PC-9 (cell line): ENCODE measurements at regions not wholly inside any gene's neighbourhood (a gene's known extent, or its start where the extent isn't known, plus 50 kb on each side); places are given as distances from the start of the nearest gene placed in this dataset.
A peak's percentile ranks its signal among the peaks of the same experiment; 100 is the strongest.

Source experiments
- BruUV-seq: library from RNA; stranded (reverse); fragments of 400-500 nt; replicated peaks from 2 replicates; lab custom pipeline; 2021; lab: Mats Ljungman, UMichigan
- CTCF ChIA-PET: fragments of 300-600 bp; sonication (Branson Sonifier 250); formaldehyde crosslinking; loops from one replicate; lab custom pipeline; 2022; ENCODE audit warnings: antibody characterized with exemption; lab: Charles Lee
- POLR2A ChIA-PET: fragments of 300-600 bp; sonication (Branson Sonifier 250); formaldehyde crosslinking; loops from one replicate; lab custom pipeline; 2022; ENCODE audit warnings: antibody characterized with exemption; ENCODE audit not compliant: unreplicated experiment; lab: Charles Lee
- DNase-seq, 2 experiments: peaks; one replicate each; pipeline versions ENCODE4 v3.0.0 to v3.0.0-alpha.2; 2015 to 2022; ENCODE audit warnings: mixed read lengths in 1 of 2
- H2AFZ ChIP-seq: fragments of 200-600 bp; sonication (generic); 2 replicates; pipeline ENCODE4 v1.8.1; 2017; ENCODE audit warnings: antibody characterized with exemption
- H3F3A ChIP-seq: fragments of 200-600 bp; sonication (generic); 2 replicates; pipeline ENCODE4 v1.8.1; 2017; ENCODE audit warnings: antibody characterized with exemption, mild to moderate bottlenecking, low read depth; ENCODE audit not compliant: insufficient read depth
- H3K27ac ChIP-seq: fragments of 200-600 bp; sonication (generic); 2 replicates; pipeline ENCODE4 v1.6.1; 2016; ENCODE audit warnings: mixed run types
- H3K27me3 ChIP-seq: fragments of 200-600 bp; sonication (generic); 2 replicates; pipeline ENCODE4 v1.6.1; 2016; ENCODE audit warnings: low read depth, mixed run types; ENCODE audit not compliant: insufficient read depth
- H3K36me3 ChIP-seq: fragments of 200-600 bp; sonication (generic); 2 replicates; pipeline ENCODE4 v1.6.1; 2016; ENCODE audit warnings: low read depth, mixed run types
- H3K4me1 ChIP-seq: fragments of 200-600 bp; sonication (generic); replicated peaks from 2 replicates; pipeline ENCODE4 v1.6.1; 2016; ENCODE audit warnings: mixed run types; ENCODE audit not compliant: insufficient read depth
- H3K4me2 ChIP-seq: fragments of 200-600 bp; sonication (generic); 2 replicates; pipeline ENCODE4 v1.6.1; 2017; ENCODE audit warnings: mixed run types
- H3K4me3 ChIP-seq: fragments of 200-600 bp; sonication (generic); 2 replicates; pipeline ENCODE4 v1.6.1; 2016; ENCODE audit warnings: mixed run types
- H3K79me2 ChIP-seq: fragments of 200-600 bp; sonication (generic); 2 replicates; pipeline ENCODE4 v1.6.1; 2017; ENCODE audit warnings: low read depth, mixed run types
- H3K9me2 ChIP-seq: fragments of 200-600 bp; sonication (generic); 2 replicates; pipeline ENCODE4 v1.8.1; 2017; ENCODE audit warnings: mild to moderate bottlenecking; ENCODE audit not compliant: insufficient read depth
- H3K9me3 ChIP-seq: fragments of 200-600 bp; sonication (generic); 2 replicates; pipeline ENCODE4 v1.8.1; 2016; ENCODE audit warnings: low read depth; ENCODE audit not compliant: insufficient read depth
- H4K20me1 ChIP-seq: fragments of 200-600 bp; sonication (generic); 2 replicates; pipeline ENCODE4 v1.8.1; 2017; ENCODE audit not compliant: insufficient read depth
- EZH2 ChIP-seq: fragments of 200-600 bp; sonication (generic); IDR thresholded peaks from 2 replicates; pipeline ENCODE4 v1.8.0; 2017; ENCODE audit warnings: antibody characterized with exemption, low read depth
- intact Hi-C: fragments of 100-400 bp; cut with micrococcal nuclease; formaldehyde crosslinking; loops from one replicate; pipeline ENCODE4 v1.10.0; 2022; ENCODE audit not compliant: unreplicated experiment
- TF ChIP-seq, protein P1 (sequence below): fragments of 200-600 bp; sonication (generic); conservative IDR thresholded peaks from 2 replicates; pipeline ENCODE4 v1.6.1; 2017; ENCODE audit warnings: mixed run types, antibody characterized with exemption, mild to moderate bottlenecking, moderate library complexity

DNA sequence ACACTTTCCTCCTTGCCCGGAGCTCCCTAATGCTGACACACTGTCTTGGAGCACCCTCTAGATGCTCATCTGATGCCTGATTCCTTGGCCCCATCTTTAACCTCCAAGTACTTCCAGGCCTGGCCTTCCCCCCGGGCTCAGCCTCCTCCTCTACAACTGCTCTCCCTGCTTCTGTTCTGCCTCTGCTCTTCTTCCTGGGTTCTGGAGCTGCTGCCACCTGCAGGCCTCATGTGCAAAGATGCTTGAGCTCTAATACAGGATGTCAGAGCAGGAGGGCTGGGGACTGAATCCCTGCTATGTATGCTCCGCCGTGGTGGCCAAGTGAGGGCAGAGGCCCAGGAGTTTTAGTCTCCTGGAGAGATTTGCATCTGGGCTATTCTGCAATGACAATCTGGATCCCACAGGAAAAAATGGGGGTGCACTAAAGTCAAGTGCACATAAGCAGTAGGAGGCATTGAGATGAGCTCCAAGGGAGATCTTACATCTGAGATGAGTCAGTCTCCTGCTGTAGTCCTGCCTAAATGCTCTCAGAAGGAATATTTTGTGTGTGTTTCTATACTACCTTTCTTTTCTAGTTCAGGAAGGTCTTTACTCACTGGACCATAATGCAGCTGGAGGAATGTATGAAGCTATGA, 296.3 kb downstream of the UACA start:
- Histone ChIP-seq H3F3A (peaks cover 29% of the 10 kb centered on the region; the same call in 1 of the 2 replicates), H3K4me2 (no peak overlapping the region), H3K36me3 (no peaks in the 10 kb centered on the region), H3K27ac (no peak overlapping the region), H3K27me3 (no peaks in the 10 kb centered on the region), H2AFZ (no peak overlapping the region), H4K20me1 (no peaks in the 10 kb centered on the region), H3K9me3 (no peaks in the 10 kb centered on the region), H3K4me3 (no peak overlapping the region), H3K79me2 (no peaks in the 10 kb centered on the region), H3K4me1 (peaks cover 63% of the 10 kb centered on the region), H3K9me2 (no peaks in the 10 kb centered on the region)
- ChIA-PET POLR2A (interaction anchor here (0.5 to 0.6 kb wide), 2 partner anchors 24 to 61 kb away, joined by 3 to 5 read pairs; no protein-coding TSS in a partner anchor), CTCF (interaction anchor here (0.6 to 1.1 kb wide), 6 partner anchors 8 to 989 kb away, joined by 3 to 10 read pairs (median 4); no protein-coding TSS in a partner anchor)
- BruUV-seq, result no TSS peak
- no peak for TF ChIP-seq EZH2
- TF ChIP-seq, protein P1, sequence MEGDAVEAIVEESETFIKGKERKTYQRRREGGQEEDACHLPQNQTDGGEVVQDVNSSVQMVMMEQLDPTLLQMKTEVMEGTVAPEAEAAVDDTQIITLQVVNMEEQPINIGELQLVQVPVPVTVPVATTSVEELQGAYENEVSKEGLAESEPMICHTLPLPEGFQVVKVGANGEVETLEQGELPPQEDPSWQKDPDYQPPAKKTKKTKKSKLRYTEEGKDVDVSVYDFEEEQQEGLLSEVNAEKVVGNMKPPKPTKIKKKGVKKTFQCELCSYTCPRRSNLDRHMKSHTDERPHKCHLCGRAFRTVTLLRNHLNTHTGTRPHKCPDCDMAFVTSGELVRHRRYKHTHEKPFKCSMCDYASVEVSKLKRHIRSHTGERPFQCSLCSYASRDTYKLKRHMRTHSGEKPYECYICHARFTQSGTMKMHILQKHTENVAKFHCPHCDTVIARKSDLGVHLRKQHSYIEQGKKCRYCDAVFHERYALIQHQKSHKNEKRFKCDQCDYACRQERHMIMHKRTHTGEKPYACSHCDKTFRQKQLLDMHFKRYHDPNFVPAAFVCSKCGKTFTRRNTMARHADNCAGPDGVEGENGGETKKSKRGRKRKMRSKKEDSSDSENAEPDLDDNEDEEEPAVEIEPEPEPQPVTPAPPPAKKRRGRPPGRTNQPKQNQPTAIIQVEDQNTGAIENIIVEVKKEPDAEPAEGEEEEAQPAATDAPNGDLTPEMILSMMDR, result peak; percentile 70
- intact Hi-C loops, result loop anchor here (10.0 kb wide), 2 partner anchors 142 to 612 kb away; no protein-coding TSS in a partner anchor
- DNase-seq, result peak; percentile 42 to 49

DNA sequence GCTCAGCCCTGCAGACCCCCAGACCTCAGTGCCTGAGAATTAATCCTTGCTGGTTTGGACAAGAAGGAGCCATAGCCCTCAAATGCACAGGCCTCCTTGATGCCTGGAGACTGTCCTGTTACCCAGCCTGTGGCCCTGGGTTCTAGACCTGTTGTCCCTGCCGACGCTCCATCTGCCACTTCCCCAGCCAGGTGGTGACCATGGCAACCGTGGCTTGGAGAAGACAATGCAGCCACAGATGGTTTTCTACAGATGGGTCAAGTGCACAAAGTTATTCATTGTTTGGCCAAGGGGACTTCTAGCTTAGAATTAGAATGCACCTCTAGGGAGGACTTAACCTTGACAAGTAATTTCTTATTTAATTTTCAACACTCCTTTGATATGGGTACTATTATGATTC, 297.1 kb downstream of the UACA start:
- Histone ChIP-seq H2AFZ (no peak overlapping the region), H3K4me2 (no peak overlapping the region), H3K79me2 (no peaks in the 10 kb centered on the region), H3K9me3 (no peaks in the 10 kb centered on the region), H3K9me2 (no peaks in the 10 kb centered on the region), H3K36me3 (no peaks in the 10 kb centered on the region), H3K4me3 (no peak overlapping the region), H4K20me1 (no peaks in the 10 kb centered on the region), H3K27ac (no peak overlapping the region), H3K27me3 (no peaks in the 10 kb centered on the region), H3F3A (peaks cover 33% of the 10 kb centered on the region; the same call in 1 of the 2 replicates), H3K4me1 (peaks cover 67% of the 10 kb centered on the region)
- TF ChIP-seq, protein P1, result no peak
- no peak for TF ChIP-seq EZH2
- ChIA-PET POLR2A (no interaction called here), CTCF (interaction anchor here (0.6 to 1.1 kb wide), 3 partner anchors 9 to 270 kb away, joined by 4 to 8 read pairs (median 5); no protein-coding TSS in a partner anchor)
- intact Hi-C loops, result loop anchor here (10.0 kb wide), 2 partner anchors 142 to 612 kb away; no protein-coding TSS in a partner anchor
- no TSS peak for BruUV-seq
- DNase-seq, result no peak

DNA sequence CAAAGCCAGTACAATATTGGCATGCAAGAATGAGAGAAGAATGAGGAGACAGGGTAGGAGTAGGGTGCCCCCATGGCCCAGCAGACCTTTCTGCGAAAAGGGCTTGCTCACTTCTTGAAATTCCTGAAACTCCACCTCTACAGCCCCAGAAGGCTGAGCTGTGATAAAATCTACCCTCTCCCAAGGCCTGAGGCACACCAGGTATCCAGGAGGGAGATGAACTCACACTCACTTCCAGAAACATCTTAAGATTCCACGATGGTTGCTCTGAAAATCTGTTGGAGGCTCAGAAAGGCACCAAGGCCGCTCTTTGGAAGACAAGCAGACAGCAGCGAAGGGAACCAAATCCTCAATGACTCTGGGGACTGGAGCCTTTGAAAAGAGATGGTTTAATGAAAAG, 297.5 kb downstream of the UACA start:
- TF ChIP-seq, protein P1, result no peak
- no peak for TF ChIP-seq EZH2
- Histone ChIP-seq H3K4me1 (peaks cover 65% of the 10 kb centered on the region), H3K79me2 (no peaks in the 10 kb centered on the region), H2AFZ (no peak overlapping the region), H3K4me3 (no peak overlapping the region), H3K4me2 (no peak overlapping the region), H3K9me2 (no peaks in the 10 kb centered on the region), H3K27ac (no peak overlapping the region), H3K27me3 (no peaks in the 10 kb centered on the region), H3K36me3 (no peaks in the 10 kb centered on the region), H3F3A (peaks cover 33% of the 10 kb centered on the region; the same call in 1 of the 2 replicates), H3K9me3 (no peaks in the 10 kb centered on the region), H4K20me1 (no peaks in the 10 kb centered on the region)
- BruUV-seq, result no TSS peak
- CTCF ChIA-PET, result no interaction called here
- intact Hi-C loops, result loop anchor here (10.0 kb wide), 2 partner anchors 141 to 611 kb away; no protein-coding TSS in a partner anchor
- peak in 1 of 2 experiments; percentile 21 for DNase-seq
- POLR2A ChIA-PET, result no interaction called here
